IPS-18c (cell line): ENCODE measurements at regions not wholly inside any gene's neighbourhood (a gene's known extent, or its start where the extent isn't known, plus 50 kb on each side); places are given as distances from the start of the nearest gene placed in this dataset.
"Not testable (repeated sequence)": the region's sequence is repeated elsewhere in the genome, so short reads cannot be mapped to it uniquely, and the experiment has no call there.

Source experiments
- H3K4me3 ChIP-seq: 2 replicates; pipeline ENCODE4 v1.7.0; 2013; ENCODE audit warnings: low read depth, mild to moderate bottlenecking, low read length, moderate library complexity; ENCODE audit not compliant: insufficient read depth
- H3K9me3 ChIP-seq: one replicate; pipeline ENCODE4 v1.6.1; 2013; ENCODE audit warnings: mild to moderate bottlenecking, low read length, moderate library complexity; ENCODE audit not compliant: control insufficient read depth, insufficient read depth

- Histone ChIP-seq H3K4me3 (no peak overlapping the region), H3K9me3 (no peaks in the 10 kb centered on the region)
These were observed 114.3 kb upstream of the RPH3A start for GRCh38 chr12:112677050-112677765.

- H3K9me3 ChIP-seq = no peaks in the 10 kb centered on the region
- no peak overlapping the region for H3K4me3 ChIP-seq
These were observed 110.6 kb upstream of the RPH3A start for GRCh38 chr12:112680993-112681392.

GRCh38 chr12:112682586-112682985 lies 109.0 kb upstream of the RPH3A start:
- no peak overlapping the region for H3K4me3 ChIP-seq
- H3K9me3 ChIP-seq = no peaks in the 10 kb centered on the region

GRCh38 chr12:112684742-112685141 lies 106.8 kb upstream of the RPH3A start:
- no peak overlapping the region for H3K4me3 ChIP-seq
- no peaks in the 10 kb centered on the region for H3K9me3 ChIP-seq

GRCh38 chr12:112685321-112685720 lies 106.2 kb upstream of the RPH3A start:
- Histone ChIP-seq H3K4me3 (no peak overlapping the region), H3K9me3 (no peaks in the 10 kb centered on the region)

GRCh38 chr12:112686373-112686772 lies 105.2 kb upstream of the RPH3A start:
- Histone ChIP-seq H3K9me3 (no peaks in the 10 kb centered on the region), H3K4me3 (no peak overlapping the region)

GRCh38 chr12:112694065-112694464 lies 97.5 kb upstream of the RPH3A start:
- no peaks in the 10 kb centered on the region for H3K9me3 ChIP-seq
- no peak overlapping the region for H3K4me3 ChIP-seq

- not testable (repeated sequence) for H3K4me3 ChIP-seq, H3K9me3 ChIP-seq
These were observed 94.1 kb upstream of the RPH3A start for GRCh38 chr12:112697441-112697840.

GRCh38 chr12:112705037-112705632 lies 86.4 kb upstream of the RPH3A start:
- Histone ChIP-seq H3K9me3 (no peaks in the 10 kb centered on the region), H3K4me3 (no peak overlapping the region)

- no peak overlapping the region for H3K4me3 ChIP-seq
These were observed 81.1 kb upstream of the RPH3A start for GRCh38 chr12:112710414-112710813.

GRCh38 chr12:112711026-112711425 lies 80.5 kb upstream of the RPH3A start:
- H3K4me3 ChIP-seq = no peak overlapping the region

More at GRCh38 chr12:112710414-112710813, 81.1 kb upstream of the RPH3A start:
- H3K9me3 ChIP-seq = no peaks in the 10 kb centered on the region

GRCh38 chr12:112711507-112711906 lies 80.0 kb upstream of the RPH3A start:
- no peak overlapping the region for H3K4me3 ChIP-seq
- H3K9me3 ChIP-seq = no peaks in the 10 kb centered on the region

More at GRCh38 chr12:112711026-112711425, 80.5 kb upstream of the RPH3A start:
- H3K9me3 ChIP-seq = no peaks in the 10 kb centered on the region

GRCh38 chr12:112712751-112713150 lies 78.8 kb upstream of the RPH3A start:
- not testable (repeated sequence) for H3K4me3 ChIP-seq, H3K9me3 ChIP-seq

- Histone ChIP-seq H3K9me3 (no peaks in the 10 kb centered on the region), H3K4me3 (no peak overlapping the region)
These were observed 78.1 kb upstream of the RPH3A start for GRCh38 chr12:112713471-112713870.

- no peaks in the 10 kb centered on the region for H3K9me3 ChIP-seq
- H3K4me3 ChIP-seq = no peak overlapping the region
These were observed 77.3 kb upstream of the RPH3A start for GRCh38 chr12:112714166-112714710.

GRCh38 chr12:112716099-112717093 lies 75.2 kb upstream of the RPH3A start:
- Histone ChIP-seq H3K9me3 (no peaks in the 10 kb centered on the region), H3K4me3 (no peak overlapping the region)

- Histone ChIP-seq H3K4me3 (no peak overlapping the region), H3K9me3 (no peaks in the 10 kb centered on the region)
These were observed 62.7 kb upstream of the RPH3A start for GRCh38 chr12:112728864-112729263.
